ENCODE measurements at regions not wholly inside any gene's neighbourhood (a gene's known extent, or its start where the extent isn't known, plus 50 kb on each side); places are given as distances from the start of the nearest gene placed in this dataset.
"Not testable (repeated sequence)": the region's sequence is repeated elsewhere in the genome, so short reads cannot be mapped to it uniquely, and the experiment has no call there.

GRCh38 chr21:22192766-22193165 is 1194.6 kb downstream of the NCAM2 start:
- no peak for DNase-seq

DNA sequence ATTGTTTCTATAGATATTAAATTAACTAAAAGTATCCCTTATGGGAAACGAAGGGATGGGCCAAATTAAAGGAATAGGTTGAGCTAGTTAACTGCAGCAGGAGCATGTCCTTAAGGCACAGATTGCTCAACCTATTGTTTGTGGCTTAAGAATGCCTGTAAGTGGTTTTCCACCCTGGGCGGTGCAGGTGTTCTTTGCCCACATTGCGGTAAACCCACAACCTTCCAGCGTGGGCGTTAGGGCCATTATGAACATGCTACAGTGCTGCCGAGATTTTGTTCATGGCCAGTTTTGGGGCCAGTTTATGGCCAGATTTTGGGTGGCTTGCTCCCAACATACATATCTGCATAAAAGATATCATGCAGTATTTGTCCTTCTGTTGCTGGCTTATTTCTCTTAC is 1196.8 kb downstream of the NCAM2 start:
- DNase-seq, result not testable (repeated sequence)

- no peak for DNase-seq
Measured at GRCh38 chr21:22200378-22201092, 1202.3 kb downstream of the NCAM2 start.

DNA sequence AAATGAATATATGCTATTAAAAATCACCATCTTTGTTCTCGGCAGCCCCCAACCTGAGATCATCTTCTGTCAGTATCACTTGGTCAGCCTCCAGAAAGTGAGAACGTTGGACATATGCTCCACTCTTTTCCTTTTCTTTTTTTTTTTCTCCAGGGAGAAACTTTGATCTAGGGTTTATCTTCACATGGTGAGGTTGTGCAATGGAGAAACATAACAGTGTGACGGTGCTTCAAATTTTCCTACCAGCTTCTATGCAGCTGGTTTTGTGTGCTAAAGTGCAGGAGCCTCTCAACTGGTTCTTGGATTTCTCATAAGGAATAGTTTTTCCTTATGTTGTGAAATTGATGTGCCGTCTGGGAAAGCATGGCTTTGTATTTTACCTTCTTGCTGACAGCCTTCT is 1202.9 kb downstream of the NCAM2 start:
- no peak for DNase-seq

DNA sequence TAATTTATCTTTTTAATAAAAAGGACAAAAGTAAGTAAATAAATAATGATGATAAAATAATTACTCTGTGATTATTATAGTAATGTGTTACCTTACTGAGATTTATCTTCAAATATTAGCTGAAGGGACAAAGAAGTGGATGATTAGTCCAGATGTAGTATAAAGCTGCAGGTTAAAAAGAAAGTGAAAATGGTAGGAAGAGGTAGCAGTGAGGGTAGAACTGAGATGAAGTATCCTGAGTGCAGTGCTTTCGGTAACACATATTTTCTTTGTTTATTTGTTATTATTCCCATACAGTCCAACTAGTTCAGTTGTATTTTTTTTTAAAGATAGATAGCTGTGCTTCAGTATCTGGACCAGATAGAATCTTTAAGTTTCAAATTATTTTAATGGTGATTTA is 1203.5 kb downstream of the NCAM2 start:
- DNase-seq, result no peak

DNA sequence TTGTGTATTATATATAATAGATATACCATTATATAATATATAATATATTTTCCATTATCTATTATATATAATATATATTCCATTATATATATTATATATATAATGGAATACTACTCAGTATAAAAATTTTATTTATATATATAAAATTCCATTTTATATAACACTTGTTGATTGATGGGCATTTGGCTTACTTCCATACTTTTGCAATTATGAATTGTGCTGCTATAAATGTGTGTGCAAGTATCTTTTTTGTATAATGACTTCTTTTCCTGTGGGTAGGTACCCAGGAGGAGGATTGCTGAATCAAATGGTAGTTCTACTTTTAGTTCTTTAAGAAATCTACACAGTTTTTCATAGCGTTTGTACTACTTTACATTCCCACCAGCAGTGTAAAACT is 1211.1 kb downstream of the NCAM2 start:
- no peak for DNase-seq

DNA sequence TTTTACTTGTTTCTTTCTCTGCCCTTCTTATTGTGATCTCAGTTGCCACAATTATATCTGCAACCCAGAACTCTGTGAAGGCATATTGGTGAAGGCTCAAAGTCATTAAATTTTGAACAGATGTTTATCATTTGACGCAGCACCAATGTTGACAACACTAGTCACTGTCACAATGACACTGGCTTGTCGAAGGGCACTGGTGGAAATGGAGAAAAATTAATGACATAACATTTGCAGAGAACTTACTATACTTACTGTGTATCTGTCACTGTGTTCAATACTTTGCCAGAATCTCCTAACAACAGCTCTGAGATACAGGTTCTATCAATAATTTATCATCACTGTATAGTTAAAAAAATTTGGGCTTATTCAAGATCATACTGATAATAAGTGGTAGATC is 1213.7 kb downstream of the NCAM2 start:
- DNase-seq, result no peak

GRCh38 chr21:22223385-22223784 is 1225.2 kb downstream of the NCAM2 start:
- no peak for DNase-seq

DNA sequence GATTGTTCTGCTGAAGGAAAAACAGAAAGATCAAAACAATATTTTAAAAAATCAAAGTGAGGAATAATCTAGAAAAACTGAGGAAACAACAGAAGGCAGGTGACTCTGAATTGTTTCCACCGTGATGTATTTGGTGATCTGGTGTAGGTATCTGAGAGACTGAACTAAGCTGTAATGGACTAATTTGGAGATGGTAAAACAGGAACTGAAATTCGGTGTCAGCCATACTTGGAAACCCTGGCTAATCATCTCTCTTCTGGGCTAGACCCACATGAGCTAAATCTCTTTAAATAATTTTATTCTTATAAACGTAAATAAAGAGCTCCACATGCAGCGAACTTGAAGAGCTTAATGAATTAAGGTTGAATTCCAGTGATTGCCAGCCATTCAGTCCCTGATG is 1226.1 kb downstream of the NCAM2 start:
- DNase-seq, result no peak

- no peak for DNase-seq
Measured at GRCh38 chr21:22225299-22225698, 1227.1 kb downstream of the NCAM2 start.

DNA sequence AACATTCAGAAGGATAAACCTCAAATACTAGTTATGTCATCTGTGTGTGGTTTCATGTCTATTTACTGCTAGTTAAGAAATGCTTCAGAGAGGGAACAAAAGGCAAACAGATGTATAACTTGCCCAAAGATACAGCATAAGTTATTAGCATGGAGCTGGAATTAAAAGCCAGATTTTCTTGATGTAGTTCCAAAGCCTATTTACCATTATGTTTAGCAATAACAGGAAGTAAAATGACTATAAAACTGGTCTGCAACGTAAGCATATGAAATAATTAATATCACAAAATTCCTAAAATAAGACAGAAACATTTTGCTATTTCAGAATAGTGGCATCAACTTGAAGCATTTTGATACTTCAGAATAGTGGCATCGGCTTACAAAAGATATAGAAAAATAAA is 1232.8 kb downstream of the NCAM2 start:
- DNase-seq, result no peak

DNA sequence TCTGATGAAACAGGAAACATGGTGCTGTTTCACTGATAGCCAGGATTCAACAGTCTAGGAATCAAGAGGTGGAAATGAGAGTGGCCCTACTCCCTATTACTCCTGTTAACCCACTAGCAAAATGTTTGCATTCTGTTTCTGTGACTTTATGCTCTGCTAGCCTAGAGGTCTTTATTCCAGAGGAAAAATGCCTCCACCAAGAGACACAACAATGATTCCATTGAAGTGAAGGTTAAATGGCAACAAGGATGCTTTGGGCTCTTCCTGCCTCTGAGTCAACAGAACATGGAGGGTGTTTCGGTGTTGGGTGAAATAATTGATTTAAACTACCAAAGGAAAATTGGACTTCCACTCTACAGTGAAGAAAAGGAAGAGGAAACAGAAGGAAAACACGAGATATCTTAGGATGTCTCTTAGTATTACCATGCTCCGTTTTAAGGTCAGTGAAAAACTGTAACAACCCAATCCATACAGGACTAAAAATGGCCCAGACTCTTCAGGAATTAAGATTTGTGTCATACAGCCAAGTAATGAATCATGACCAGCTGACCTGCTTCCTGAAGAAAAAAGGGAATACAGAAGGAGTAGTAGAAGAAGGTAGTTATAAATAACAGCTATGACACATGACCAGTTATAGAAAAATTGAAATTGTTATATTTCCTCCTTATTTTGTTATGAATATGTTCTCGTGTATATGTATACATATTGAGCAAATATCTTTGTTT is 1237.8 kb downstream of the NCAM2 start:
- DNase-seq, result no peak

- DNase-seq, result no peak
Measured at GRCh38 chr21:22244516-22244915, 1246.3 kb downstream of the NCAM2 start.

DNA sequence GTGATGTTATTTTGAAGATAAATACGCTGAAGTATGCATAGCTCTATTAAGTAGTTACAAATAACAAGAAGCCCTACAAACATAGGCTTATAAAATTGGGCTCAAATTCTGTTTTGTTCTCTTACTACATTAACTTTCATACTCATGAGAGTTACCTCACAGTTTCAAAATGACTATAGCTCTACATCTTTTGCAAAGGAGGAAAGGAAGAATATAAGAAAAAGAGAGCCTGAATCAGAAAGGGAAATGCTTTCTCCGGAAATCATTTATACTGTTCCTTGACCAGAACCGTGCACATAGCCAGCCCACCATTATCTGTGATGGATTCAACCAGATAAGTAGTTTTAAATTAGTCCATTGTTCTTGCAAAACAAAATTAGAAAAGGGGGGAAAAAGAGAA is 1252.1 kb downstream of the NCAM2 start:
- no peak for DNase-seq

- no peak for DNase-seq
Measured at GRCh38 chr21:22253761-22254160, 1255.6 kb downstream of the NCAM2 start.

DNA sequence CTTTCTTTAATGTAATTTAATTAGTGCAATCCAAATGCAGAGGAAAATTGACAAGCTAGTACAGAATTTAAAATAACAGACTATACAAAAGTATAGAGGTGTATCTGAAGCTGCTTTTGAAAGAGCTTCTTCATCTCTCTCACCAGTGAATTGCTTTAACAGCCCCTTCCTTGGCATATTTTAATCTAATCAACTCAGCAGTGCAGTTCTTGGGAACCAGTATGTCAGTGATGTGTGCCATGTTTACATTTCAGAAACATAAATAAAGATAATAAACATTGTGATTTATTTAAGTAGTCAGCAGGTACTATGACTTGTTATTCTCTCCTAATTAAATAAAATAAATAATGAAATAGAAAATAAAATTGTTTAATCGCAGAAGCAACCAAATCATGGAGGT is 1260.6 kb downstream of the NCAM2 start:
- no peak for DNase-seq

DNA sequence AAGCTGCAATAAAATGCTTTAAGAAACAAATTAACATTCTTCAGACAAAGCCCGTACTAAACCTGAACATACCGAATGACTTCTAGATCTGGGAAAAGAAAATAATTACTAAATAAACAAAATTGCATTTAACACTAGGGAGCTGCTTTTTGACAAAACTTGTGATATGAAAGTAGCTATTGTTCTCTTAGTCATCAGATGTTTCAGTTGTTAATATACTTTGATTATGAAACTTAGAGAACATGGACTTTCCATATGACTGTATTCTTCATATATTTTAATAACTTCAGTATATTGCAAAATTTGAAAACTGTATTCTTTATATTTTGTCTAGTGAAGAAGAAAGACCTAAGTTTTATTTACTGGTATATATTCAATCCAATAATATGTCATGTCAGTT is 1262.1 kb downstream of the NCAM2 start:
- no peak for DNase-seq

DNA sequence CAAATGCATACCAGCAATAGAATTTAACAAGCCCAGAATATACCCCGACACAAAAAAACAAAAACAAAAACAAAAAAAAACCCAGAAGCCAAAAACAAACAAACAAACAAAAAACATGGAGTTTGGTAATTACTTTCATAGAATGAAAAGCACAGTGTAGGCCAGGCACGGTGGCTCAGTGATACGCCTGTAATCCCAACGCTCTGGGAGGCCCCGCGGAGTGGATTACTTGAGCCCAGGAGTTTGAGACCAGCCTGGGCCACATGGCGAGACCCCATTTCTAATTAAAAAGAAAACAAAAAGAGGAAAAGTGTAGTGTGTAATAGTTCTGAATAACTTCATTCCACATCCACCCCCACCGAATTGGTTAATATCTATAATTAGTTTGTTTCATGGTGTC is 1265.7 kb downstream of the NCAM2 start:
- DNase-seq, result no peak

GRCh38 chr21:22277341-22277740 is 1279.1 kb downstream of the NCAM2 start:
- no peak for DNase-seq

- DNase-seq, result peak; percentile 79
Measured at GRCh38 chr21:22278366-22278765, 1280.2 kb downstream of the NCAM2 start.

GRCh38 chr21:22280851-22281250 is 1282.6 kb downstream of the NCAM2 start:
- DNase-seq, result no peak

DNA sequence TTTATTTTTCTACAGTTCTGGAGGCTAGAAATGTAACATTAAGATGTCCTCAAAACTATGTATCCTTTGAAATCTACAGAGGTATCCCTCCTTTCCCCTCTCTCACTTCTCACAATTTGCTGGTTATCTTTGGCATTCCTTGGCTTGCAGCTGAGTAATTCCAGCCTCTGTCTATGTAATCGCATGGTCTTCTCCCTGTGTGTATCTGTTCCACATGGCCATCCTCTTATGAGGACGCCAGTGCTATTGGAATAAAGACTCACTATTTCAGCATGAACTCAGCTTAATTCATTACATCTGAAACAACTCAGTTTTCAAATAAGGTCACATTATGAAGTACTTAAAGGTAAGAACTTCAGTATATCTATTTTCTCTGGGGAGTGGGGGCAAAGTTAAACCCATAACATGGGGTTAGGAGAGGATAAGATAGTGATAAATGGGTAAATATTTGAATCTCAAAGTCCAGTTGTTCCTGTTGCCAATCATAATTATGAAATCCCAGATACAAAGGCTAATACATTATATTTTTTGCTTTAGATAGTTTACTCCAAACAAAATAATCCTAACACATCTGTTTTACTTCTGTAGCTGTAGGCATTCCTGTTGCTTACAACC is 1290.8 kb downstream of the NCAM2 start:
- no peak for DNase-seq

GRCh38 chr21:22292144-22292543 is 1293.9 kb downstream of the NCAM2 start:
- DNase-seq, result no peak

- DNase-seq, result no peak
Measured at GRCh38 chr21:22297575-22297974, 1299.4 kb downstream of the NCAM2 start.
